Psoas muscle (tissue), 7 donors: ENCODE measurements at regions not wholly inside any gene's neighbourhood (a gene's known extent, or its start where the extent isn't known, plus 50 kb on each side); places are given as distances from the start of the nearest gene placed in this dataset.

Experiments
- ATAC-seq, 4 donors: fragments of 200-7000 bp; cut with Tn5 transposase; one replicate each; pipeline ENCODE4 v1.9.1; 2020; ENCODE audit warnings: moderate library complexity in 3 of 4, mild to moderate bottlenecking in 2 of 4
- DNase-seq, 2 donors: peaks; one replicate each; pipeline ENCODE4 v3.0.0-alpha.2; 2020
- H3K27ac ChIP-seq: fragments of 200-600 bp; one replicate; pipeline ENCODE4 v1.8.0; 2022
- H3K27me3 ChIP-seq, 3 donors: fragments of 200-600 bp in 1 of 3; one replicate each; pipeline versions ENCODE4 v1.6.1 to v1.8.0; 2013 to 2022; ENCODE audit warnings: low read length in 2 of 3, mild to moderate bottlenecking in 2 of 3, moderate library complexity in 1 of 3; ENCODE audit not compliant: insufficient read depth in 3 of 3
- H3K36me3 ChIP-seq, 2 donors: fragments of 200-600 bp in 1 of 2; one replicate each; pipeline versions ENCODE4 v1.6.1 to v1.8.0; 2013 to 2022; ENCODE audit warnings: low read depth in 1 of 2, mild to moderate bottlenecking in 1 of 2, moderate library complexity in 1 of 2; ENCODE audit not compliant: insufficient read depth in 1 of 2
- H3K4me1 ChIP-seq: fragments of 200-600 bp; one replicate; pipeline ENCODE4 v1.8.0; 2022
- H3K4me3 ChIP-seq: fragments of 200-600 bp; one replicate; pipeline ENCODE4 v1.8.0; 2022; ENCODE audit warnings: mild to moderate bottlenecking
- H3K9me3 ChIP-seq: fragments of 200-600 bp; one replicate; pipeline ENCODE4 v1.8.0; 2022
- WGBS, 3 donors: extraction: QIAGEN DNeasy Blood & Tissue Kit; methylation state at CpG; one replicate each; pipeline versions ENCODE4 v1.1.6 to v1.1.7; 2013; 5-methylcytosine and 5-hydroxymethylcytosine counted together
- intact Hi-C, 2 donors: fragments of 100-400 bp; cut with DNase I; formaldehyde crosslinking; loops; one replicate each; pipeline versions ENCODE4 v1.11.0 to v1.14.2; 2022
- TF ChIP-seq, protein P1 (sequence below): fragments of 200-600 bp; IDR thresholded peaks from one replicate; pipeline ENCODE4 v1.8.0; 2022; ENCODE audit warnings: antibody characterized with exemption
- donor health status: healthy with polysubstance abuse.
- donor health status: DM: no; HTN: no; CAD: no; lungs with moderate emphysema.
- donor health status: Bipolar disorder and iron deficiency.
- donor health status: healthy.
- donor health status: DM: yes; HTN: yes; CAD: no.
- donor health status: DM: no; HTN: no; CAD: no.
- donor health status: DM: yes; HTN: yes; CAD: no.

DNA sequence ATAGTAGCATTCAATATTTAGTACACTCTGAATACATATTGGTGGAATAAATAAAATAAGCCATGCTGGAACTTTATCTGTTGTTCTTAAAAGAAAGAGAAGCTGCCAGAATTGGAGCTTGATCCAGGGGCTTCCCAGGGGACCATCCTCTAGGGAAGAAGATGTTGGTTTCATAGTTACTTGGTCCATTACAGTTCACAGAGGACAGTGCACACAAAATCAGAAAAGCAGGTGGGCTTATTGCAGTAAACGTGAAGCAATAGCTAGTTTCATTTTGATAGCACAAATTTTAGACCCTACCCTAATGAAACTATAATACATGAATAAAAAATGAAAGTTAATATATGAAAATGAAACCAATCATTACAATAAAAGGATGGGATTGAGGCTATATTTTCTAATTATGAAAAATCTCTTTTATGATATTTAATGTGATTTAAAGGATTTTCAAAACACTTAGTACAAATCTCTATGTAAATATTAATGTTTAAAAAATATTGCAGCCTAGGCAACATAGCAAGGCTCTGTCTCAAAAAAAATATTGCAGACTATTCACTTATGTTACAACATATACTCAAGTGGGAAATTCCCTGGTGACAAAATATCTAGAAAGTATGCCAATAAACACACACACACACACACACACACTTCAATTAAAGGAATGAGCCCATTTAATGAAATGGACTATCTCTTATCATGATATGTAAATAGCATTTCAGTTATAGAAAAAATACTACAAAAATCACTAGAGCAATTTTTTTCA, 227.0 kb upstream of the MARCKS start:
- intact Hi-C loops, result loop anchor here (5.0 to 10.0 kb wide), 2 partner anchors 105 to 227 kb away; partner anchors contain the start of gene MARCKS (in 1 of the 2)
- TF ChIP-seq, protein P1, sequence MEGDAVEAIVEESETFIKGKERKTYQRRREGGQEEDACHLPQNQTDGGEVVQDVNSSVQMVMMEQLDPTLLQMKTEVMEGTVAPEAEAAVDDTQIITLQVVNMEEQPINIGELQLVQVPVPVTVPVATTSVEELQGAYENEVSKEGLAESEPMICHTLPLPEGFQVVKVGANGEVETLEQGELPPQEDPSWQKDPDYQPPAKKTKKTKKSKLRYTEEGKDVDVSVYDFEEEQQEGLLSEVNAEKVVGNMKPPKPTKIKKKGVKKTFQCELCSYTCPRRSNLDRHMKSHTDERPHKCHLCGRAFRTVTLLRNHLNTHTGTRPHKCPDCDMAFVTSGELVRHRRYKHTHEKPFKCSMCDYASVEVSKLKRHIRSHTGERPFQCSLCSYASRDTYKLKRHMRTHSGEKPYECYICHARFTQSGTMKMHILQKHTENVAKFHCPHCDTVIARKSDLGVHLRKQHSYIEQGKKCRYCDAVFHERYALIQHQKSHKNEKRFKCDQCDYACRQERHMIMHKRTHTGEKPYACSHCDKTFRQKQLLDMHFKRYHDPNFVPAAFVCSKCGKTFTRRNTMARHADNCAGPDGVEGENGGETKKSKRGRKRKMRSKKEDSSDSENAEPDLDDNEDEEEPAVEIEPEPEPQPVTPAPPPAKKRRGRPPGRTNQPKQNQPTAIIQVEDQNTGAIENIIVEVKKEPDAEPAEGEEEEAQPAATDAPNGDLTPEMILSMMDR, result no peak
- Histone ChIP-seq H3K4me3 (peak overlapping the region; percentile 69), H3K36me3 (peaks cover 0 to 11% of the 10 kb centered on the region in 2 donors), H3K27me3 (no peaks in the 10 kb centered on the region), H3K9me3 (no peaks in the 10 kb centered on the region), H3K4me1 (peaks cover 32% of the 10 kb centered on the region), H3K27ac (peak overlapping the region; percentile 91)
- no peak for DNase-seq
- ATAC-seq, result no peak
- WGBS, 3 donors, result 15 to 22% (median 17%) methylated on average over 1 of the region's 1 CpG

DNA sequence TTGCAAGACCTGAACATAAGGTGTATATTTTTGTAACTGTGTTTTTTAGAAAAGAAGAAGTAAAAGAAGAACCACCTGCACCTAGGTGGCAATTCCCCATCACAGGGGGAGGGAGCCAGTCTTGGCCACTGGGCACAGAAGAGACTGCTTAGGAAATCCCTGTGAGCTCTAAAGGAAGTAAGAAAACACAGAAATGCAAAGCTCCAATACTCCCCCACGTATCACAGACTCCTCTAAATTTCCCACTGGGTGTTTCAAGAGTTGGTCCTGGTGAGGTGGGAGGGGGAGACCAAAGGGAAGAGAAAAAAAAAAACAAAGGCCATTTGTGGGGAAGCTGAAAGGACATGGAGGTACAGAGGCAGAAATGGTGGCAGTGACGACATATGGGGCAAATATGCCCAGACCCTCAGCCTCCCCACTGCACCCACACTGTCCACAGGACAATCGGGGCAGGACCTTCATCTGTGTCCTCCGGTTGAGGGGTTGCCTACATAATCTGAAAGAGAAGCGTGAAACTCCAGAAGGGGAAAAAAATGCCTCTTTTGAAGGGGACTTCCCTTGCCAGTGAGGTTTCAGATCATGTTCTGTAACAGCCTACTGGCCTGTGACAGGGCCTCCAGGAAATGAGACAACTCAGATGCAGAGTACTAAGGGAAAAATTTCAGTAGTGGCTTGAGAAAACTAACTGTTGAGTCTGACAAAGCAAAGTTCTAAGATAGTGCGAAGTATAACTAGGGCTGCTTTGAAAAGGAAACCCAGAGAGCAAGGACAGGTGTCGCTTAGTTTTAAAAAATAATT, 226.2 kb upstream of the MARCKS start:
- Histone ChIP-seq H3K36me3 (peaks cover 0 to 8% of the 10 kb centered on the region in 2 donors), H3K27ac (peak overlapping the region; percentile 91), H3K4me3 (peak overlapping the region; percentile 69), H3K27me3 (no peaks in the 10 kb centered on the region), H3K4me1 (peaks cover 40% of the 10 kb centered on the region), H3K9me3 (no peaks in the 10 kb centered on the region)
- intact Hi-C loops, result loop anchor here (1.0 to 10.0 kb wide), 3 partner anchors 104 to 228 kb away; partner anchors contain the start of gene MARCKS (in 1 of the 2)
- WGBS, 3 donors, result 26 to 44% (median 29%) methylated on average over 7 of the region's 7 CpGs
- TF ChIP-seq, protein P1, result no peak
- peak; percentile 25 to 66 (median 59) for ATAC-seq
- no peak for DNase-seq

GRCh38 chr6:113631666-113632065, 225.5 kb upstream of the MARCKS start:
- H3K27ac ChIP-seq, result peak overlapping the region; percentile 91
- peak in 3 of 4 donors; percentile 30 to 48 (median 37) for ATAC-seq
- 29 to 52% (median 30%) methylated on average over 3 of the region's 3 CpGs for WGBS, 3 donors
- intact Hi-C loops, result loop anchor here (1.0 to 10.0 kb wide), 3 partner anchors 103 to 228 kb away; partner anchors contain the start of gene MARCKS (in 1 of the 2)
- no peaks in the 10 kb centered on the region for H3K9me3 ChIP-seq
- TF ChIP-seq, protein P1, result no peak
- peak overlapping the region; percentile 69 for H3K4me3 ChIP-seq
- no peaks in the 10 kb centered on the region for H3K27me3 ChIP-seq
- peaks cover 0 to 8% of the 10 kb centered on the region in 2 donors for H3K36me3 ChIP-seq
- no peak for DNase-seq
- peaks cover 43% of the 10 kb centered on the region for H3K4me1 ChIP-seq

DNA sequence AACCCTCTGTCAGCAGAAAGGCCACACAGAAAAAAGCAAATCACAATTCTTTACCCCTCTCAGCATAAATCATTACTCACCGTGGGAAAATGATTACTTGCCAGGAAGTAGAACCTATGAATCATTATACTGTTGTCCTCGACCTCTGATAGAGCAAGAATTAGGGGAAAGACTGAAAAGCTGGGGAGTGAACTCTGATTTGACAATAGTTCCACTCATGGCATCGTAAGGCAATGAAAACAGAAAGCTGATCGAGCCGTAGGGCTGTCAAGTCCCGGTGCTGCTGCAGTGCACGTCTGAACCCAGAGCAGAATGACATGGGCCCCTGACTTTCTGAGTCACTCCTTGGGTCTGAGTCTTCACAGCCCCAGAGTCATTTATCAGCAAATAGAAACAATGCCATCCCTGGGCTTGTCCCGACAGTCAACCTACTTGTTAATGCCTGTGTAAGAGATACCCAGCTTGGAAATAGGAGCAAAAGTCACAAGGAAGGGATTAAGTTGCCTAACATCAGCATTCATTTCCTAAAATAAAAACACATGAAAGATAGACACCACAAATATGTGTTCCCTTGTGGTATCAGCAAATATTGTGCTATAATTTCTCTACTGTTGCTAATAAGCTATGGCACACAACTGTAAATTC, 224.8 kb upstream of the MARCKS start:
- H3K4me1 ChIP-seq, result peaks cover 41% of the 10 kb centered on the region
- peak; percentile 40 to 79 for DNase-seq
- peaks cover 0 to under 1% of the 10 kb centered on the region in 2 donors for H3K36me3 ChIP-seq
- WGBS, 3 donors, result 9 to 15% (median 11%) methylated on average over 8 of the region's 8 CpGs
- peak overlapping the region; percentile 91 for H3K27ac ChIP-seq
- H3K4me3 ChIP-seq, result peak overlapping the region; percentile 69
- no peaks in the 10 kb centered on the region for H3K27me3 ChIP-seq
- ATAC-seq, result peak; percentile 93 to 96 (median 94)
- intact Hi-C loops, result loop anchor here (5.0 to 10.0 kb wide), 2 partner anchors 102 to 225 kb away; partner anchors contain the start of gene MARCKS (in 1 of the 2)
- H3K9me3 ChIP-seq, result no peaks in the 10 kb centered on the region
- TF ChIP-seq, protein P1, result no peak
